Right cardiac atrium (tissue), 5 donors: ENCODE measurements at regions not wholly inside any gene's neighbourhood (a gene's known extent, or its start where the extent isn't known, plus 50 kb on each side); places are given as distances from the start of the nearest gene placed in this dataset.

Experiments used
- ATAC-seq, 2 donors: fragments of 200-7000 bp; cut with Tn5 transposase; one replicate each; pipeline versions ENCODE4 v1.8.0 to v1.9.1; 2020; ENCODE audit warnings: moderate library complexity in 2 of 2, mild to moderate bottlenecking in 1 of 2
- DNase-seq, 3 donors: peaks; one replicate each; pipeline ENCODE4 v3.0.0-alpha.2; 2020
- H3K27ac ChIP-seq: one replicate; pipeline ENCODE4 v1.5.1; 2013; ENCODE audit warnings: mild to moderate bottlenecking, low read length, control low read depth, moderate library complexity
- H3K27me3 ChIP-seq: one replicate; pipeline ENCODE4 v1.6.1; 2013; ENCODE audit not compliant: control insufficient read depth, insufficient read depth
- H3K4me1 ChIP-seq: one replicate; pipeline ENCODE4 v1.6.1; 2013; ENCODE audit warnings: low read length; ENCODE audit not compliant: control insufficient read depth, insufficient read depth
- H3K4me3 ChIP-seq: one replicate; pipeline ENCODE4 v1.5.1; 2013; ENCODE audit warnings: low read length, control low read depth
- H3K9me3 ChIP-seq: one replicate; pipeline ENCODE4 v1.6.1; 2013; ENCODE audit warnings: low read length; ENCODE audit not compliant: control insufficient read depth
- WGBS: extraction: QIAGEN DNeasy Blood & Tissue Kit; methylation state at CpG from one replicate; pipeline ENCODE4 v1.1.7; 2013; 5-methylcytosine and 5-hydroxymethylcytosine counted together
- intact Hi-C, 4 donors: fragments of 100-400 bp; cut with DNase I; formaldehyde crosslinking; loops; one replicate each; pipeline versions ENCODE4 v1.11.0 to v1.14.0; 2022 to 2023
- donor health status: healthy with polysubstance abuse.
- donor health status: DM: no; HTN: yes; CAD: no.
- donor health status: DM: no; HTN: no; CAD: no.
- donor health status: DM: no; HTN: yes; CAD: no; lungs with severe emphysema.
- donor health status: DM: yes; HTN: yes; CAD: no.

DNA sequence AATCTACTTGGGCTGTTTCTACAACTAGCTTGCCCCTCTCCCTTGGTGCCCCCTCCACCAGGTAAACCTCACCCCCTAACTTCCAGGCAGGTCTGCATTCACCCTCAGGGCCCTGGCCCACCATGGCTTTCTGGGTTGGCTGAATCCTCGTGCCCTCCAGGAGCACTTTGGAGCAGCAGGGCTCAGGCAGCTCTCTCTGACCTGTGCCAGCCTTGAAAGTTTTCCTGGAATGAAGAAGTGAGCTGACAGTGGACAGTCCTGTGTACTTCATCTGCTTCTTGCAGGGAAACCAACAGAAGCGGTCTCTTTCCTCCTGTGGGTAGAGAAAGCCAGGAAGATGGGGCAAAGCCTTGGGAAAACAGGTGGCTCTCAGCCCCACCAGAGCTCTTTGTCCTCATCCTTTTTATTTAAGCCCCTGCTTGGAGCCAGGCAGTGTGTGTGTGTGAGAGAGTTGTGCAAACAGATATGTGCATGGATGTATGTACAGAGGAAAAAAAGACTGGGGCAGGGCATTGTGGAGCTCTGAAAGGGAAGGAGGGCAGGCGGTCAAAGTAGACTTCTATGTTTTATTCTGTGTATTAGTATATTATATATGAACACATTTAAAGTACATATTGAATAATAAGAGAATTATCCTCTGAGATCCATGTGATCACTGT, 62.3 kb upstream of the SPRY4 start:
- Histone ChIP-seq H3K27me3 (no peaks in the 10 kb centered on the region), H3K4me1 (peaks cover 17% of the 10 kb centered on the region), H3K9me3 (no peaks in the 10 kb centered on the region), H3K4me3 (no peak overlapping the region), H3K27ac (no peak overlapping the region)
- 95% methylated on average over 3 of the region's 3 CpGs for WGBS
- ATAC-seq (no peak), DNase-seq (no peak)
- intact Hi-C loops = no loop called here

DNA sequence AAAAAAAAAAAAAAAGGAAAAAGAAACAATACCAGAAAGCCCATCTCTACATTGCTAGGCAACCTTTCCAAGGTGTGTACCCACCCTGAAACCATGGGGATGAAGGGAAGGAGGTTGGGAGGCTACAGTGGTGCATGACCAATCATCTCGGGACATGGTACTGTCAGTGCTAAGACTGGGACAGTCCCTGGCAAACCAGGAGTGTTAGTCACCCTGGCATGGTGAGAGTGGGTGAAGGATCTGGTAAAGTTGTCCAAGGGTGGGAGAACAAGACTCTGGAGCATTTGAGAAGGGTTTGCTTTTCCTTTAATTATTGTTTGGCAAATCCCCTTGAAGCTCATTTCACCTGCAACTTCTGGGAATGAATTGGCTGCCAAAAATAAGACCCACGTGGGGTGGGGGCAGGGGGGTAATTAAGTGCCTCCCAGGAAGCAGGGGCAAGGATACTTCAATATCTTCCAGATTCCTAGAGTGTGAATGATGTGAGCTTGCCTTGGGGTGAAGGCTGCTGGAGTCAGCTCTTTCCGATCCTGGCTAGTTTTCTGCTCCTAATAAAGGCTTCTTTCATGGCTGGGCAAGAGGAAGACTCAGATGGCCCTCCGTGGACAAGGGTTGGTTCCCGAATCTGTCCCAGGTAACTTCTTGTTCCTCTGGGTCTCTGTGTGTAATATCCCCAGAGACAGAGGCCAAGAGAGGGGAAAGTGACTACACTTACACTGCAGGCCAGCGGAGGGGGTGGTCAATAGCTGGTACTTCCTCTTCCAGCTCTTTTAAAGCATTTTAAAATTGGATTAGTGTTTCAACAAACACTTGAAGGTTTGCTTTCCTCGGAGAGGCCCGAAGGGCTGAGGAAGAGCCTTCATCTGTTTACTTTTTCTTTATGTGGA, 61.6 kb upstream of the SPRY4 start:
- no peak for ATAC-seq
- no peak for DNase-seq
- H3K9me3 ChIP-seq = no peaks in the 10 kb centered on the region
- no peak overlapping the region for H3K4me3 ChIP-seq
- H3K27me3 ChIP-seq = no peaks in the 10 kb centered on the region
- intact Hi-C loops = no loop called here
- no peak overlapping the region for H3K27ac ChIP-seq
- peaks cover 16% of the 10 kb centered on the region for H3K4me1 ChIP-seq
- 65% methylated on average over 8 of the region's 8 CpGs for WGBS

DNA sequence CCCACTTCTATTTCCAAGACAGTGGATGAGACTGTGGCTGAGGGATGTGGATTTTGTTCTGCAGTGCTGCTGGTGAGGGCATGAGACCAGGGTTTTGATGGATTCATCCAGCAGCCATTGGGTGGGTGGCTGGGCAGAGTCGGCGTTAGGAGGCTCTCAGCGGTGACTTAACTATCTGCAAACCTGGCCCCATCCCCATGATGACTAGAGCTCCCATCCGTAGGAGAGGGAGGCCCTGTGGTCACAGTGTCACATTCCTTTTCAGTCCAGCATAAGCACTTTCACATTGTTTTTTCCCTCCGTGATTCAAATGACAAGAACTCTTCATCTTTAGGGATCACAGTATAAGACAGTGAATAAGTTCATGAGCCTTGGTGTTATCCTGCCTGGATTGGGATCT, 60.4 kb upstream of the SPRY4 start:
- 79% methylated on average over 5 of the region's 5 CpGs for WGBS
- ATAC-seq (no peak), DNase-seq (no peak)
- intact Hi-C loops = no loop called here
- no peak overlapping the region for H3K27ac ChIP-seq
- H3K27me3 ChIP-seq = no peaks in the 10 kb centered on the region
- H3K4me3 ChIP-seq = no peak overlapping the region
- H3K4me1 ChIP-seq = peaks cover 12% of the 10 kb centered on the region
- no peaks in the 10 kb centered on the region for H3K9me3 ChIP-seq

DNA sequence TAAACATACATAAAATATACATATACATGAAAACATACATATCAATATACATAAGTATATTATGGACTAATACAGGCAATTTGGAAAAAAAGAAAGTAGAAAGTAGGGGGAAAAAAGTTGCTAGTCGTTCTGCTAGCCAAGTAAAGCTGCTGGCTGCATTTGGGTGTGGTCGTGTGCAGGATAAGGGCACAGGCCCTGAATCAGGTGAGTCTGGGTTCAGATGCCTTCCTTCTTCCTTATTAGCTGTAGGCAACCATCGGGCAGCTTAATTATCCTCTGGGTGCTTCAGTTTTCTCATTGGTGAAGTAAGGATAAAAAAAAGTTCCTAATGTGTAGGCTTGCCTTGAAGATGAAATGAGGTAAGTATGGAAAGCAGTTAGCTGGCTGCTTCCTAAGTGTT, 59.2 kb upstream of the SPRY4 start:
- WGBS = 87% methylated on average over 3 of the region's 3 CpGs
- peaks cover 6% of the 10 kb centered on the region for H3K4me1 ChIP-seq
- intact Hi-C loops = no loop called here
- H3K9me3 ChIP-seq = no peaks in the 10 kb centered on the region
- no peak for DNase-seq
- H3K27ac ChIP-seq = no peak overlapping the region
- ATAC-seq = no peak
- H3K4me3 ChIP-seq = no peak overlapping the region
- H3K27me3 ChIP-seq = no peaks in the 10 kb centered on the region

DNA sequence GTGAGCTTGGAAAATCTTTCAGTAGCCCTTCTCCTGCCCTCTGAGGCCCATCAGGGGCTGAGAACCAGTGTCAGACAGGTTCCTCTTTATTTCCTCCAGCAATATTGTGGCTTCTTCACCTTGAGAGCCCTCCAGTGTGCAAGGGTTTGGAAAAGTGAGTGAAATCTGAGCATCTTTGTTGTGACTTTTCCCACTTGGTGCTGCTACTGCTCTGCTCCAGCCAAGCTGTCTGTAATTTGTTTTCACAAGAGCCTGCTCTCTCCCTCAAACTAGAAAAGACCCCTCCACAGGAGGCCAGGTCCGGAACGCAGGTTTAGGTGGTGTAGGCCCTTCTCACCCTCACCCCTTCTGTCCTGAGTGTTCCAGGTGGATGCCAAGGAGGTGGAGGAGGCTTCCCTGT, 57.4 kb upstream of the SPRY4 start:
- H3K27me3 ChIP-seq = no peaks in the 10 kb centered on the region
- peaks cover 2% of the 10 kb centered on the region for H3K4me1 ChIP-seq
- no peaks in the 10 kb centered on the region for H3K9me3 ChIP-seq
- no peak overlapping the region for H3K4me3 ChIP-seq
- no peak for DNase-seq
- no peak for ATAC-seq
- 94% methylated on average over 2 of the region's 2 CpGs for WGBS
- H3K27ac ChIP-seq = no peak overlapping the region
- intact Hi-C loops = no loop called here

DNA sequence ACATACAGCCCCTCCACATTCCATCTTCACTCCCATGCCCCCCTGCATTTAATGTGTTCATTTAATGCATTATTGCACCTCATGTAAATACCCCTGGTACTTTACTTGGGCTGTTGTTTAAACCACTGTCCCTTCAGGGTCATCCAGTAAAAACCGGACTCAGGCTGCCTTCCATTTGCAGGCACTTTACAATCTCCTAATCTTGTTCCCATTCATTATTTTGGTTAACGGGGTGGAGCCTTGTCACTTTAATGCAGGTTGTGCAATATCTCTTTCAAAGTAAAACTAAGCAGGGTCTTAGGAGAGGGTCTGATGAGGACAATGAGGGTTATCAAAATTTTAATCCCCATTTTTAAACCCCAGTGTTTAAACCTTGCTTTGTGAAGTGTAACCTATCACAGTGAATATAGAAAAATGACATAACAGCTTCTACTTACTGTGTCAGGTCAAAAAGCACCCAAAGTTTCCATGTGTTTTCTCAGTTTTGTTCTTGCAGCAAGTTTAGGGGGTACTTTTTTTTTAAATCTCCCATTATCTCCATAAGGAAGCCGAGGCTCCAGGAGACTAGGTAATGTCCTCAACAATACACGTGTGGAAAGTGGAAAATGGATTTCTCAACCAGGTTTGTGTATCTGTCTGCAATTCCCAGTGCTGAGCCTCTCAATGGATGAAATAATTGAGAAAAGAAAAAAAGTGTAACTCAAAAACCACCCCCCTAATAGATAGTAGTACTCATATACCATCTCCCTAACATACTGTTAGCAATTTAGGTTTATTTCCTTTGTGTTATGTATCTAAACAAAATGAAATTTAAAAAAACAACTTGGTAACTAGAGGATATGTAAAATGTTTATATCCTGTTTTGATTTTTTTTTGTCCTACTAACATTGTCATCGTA, 54.2 kb upstream of the SPRY4 start:
- DNase-seq = no peak
- H3K27ac ChIP-seq = no peak overlapping the region
- ATAC-seq = no peak
- no peaks in the 10 kb centered on the region for H3K27me3 ChIP-seq
- intact Hi-C loops = no loop called here
- 70% methylated on average over 5 of the region's 5 CpGs for WGBS
- H3K4me1 ChIP-seq = no peaks in the 10 kb centered on the region
- H3K9me3 ChIP-seq = no peaks in the 10 kb centered on the region
- H3K4me3 ChIP-seq = no peak overlapping the region

DNA sequence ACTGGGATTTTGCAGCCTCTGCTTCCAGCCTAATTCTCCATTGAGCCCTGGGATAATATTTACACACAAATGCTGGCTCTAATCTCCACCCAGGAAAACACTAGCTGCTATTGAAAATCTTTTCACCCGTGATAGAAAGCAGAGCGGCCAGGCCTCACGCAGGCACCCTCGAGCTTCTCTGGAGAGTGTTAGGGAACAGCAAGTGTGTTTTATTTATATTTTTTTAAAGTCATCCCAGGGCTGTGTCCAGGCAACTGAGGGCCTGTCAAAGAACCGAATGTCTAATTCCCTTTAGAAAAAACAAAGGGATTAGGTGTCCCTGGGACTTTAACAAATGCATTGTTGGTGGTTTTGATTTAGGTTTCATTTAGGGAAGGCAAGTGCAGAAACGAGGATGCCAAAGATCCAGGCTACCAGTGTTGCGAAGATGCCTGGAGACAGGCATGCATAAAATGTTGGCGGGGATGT, 51.2 kb upstream of the SPRY4 start:
- no peak for DNase-seq
- H3K27me3 ChIP-seq = no peaks in the 10 kb centered on the region
- ATAC-seq = no peak
- no peak overlapping the region for H3K27ac ChIP-seq
- no peaks in the 10 kb centered on the region for H3K9me3 ChIP-seq
- no peak overlapping the region for H3K4me3 ChIP-seq
- WGBS = 80% methylated on average over 8 of the region's 8 CpGs
- H3K4me1 ChIP-seq = no peaks in the 10 kb centered on the region
- intact Hi-C loops = no loop called here
